Activated B cell treated with CpG ODN at 0.5 μM for 24 hours (primary cell): ENCODE measurements at regions not wholly inside any gene's neighbourhood (a gene's known extent, or its start where the extent isn't known, plus 50 kb on each side); places are given as distances from the start of the nearest gene placed in this dataset.
"Not testable (repeated sequence)": the region's sequence is repeated elsewhere in the genome, so short reads cannot be mapped to it uniquely, and the experiment has no call there.

Experiments
- ATAC-seq: fragments of 200-7000 bp; cut with Tn5 transposase; one replicate; pipeline ENCODE4 v1.10.0; 2021; ENCODE audit warnings: low read depth, mild to moderate bottlenecking, moderate library complexity
- CTCF ChIA-PET: fragments of 350-600 bp; sonication (Branson Sonifier 250); formaldehyde crosslinking; loops from one replicate; lab custom pipeline; 2021; ENCODE audit warnings: antibody characterized with exemption; lab: Charles Lee
- POLR2A ChIA-PET: fragments of 350-600 bp; sonication (Branson Sonifier 250); formaldehyde crosslinking; loops from one replicate; lab custom pipeline; 2021; ENCODE audit warnings: antibody characterized with exemption; lab: Charles Lee
- DNase-seq: peaks from one replicate; pipeline ENCODE4 v3.0.0; 2022
- H3K27ac Mint-ChIP-seq: one replicate; pipeline ENCODE4 v1.8.0; 2020; ENCODE audit warnings: mixed read lengths
- H3K27me3 Mint-ChIP-seq: one replicate; pipeline ENCODE4 v1.8.0; 2021; ENCODE audit warnings: mixed read lengths
- H3K36me3 Mint-ChIP-seq: one replicate; pipeline ENCODE4 v1.8.0; 2021; ENCODE audit warnings: low read depth, mixed read lengths
- H3K4me1 Mint-ChIP-seq: one replicate; pipeline ENCODE4 v1.8.0; 2021; ENCODE audit warnings: mixed read lengths
- H3K4me3 Mint-ChIP-seq: one replicate; pipeline ENCODE4 v1.8.0; 2020; ENCODE audit warnings: mild to moderate bottlenecking, mixed read lengths
- H3K9me3 Mint-ChIP-seq: one replicate; pipeline ENCODE4 v1.8.0; 2020; ENCODE audit warnings: mixed read lengths
- CTCF ChIP-seq: fragments of 200-600 bp; IDR thresholded peaks from one replicate; pipeline ENCODE4 v1.8.0; 2022; ENCODE audit warnings: antibody characterized with exemption, mild to moderate bottlenecking
- intact Hi-C: fragments of 100-400 bp; cut with micrococcal nuclease; formaldehyde crosslinking; loops from one replicate; pipeline ENCODE4 v1.15.1; 2024

GRCh38 chr4:160709546-160709945 lies 1454.3 kb downstream of the FSTL5 start:
- intact Hi-C loops: no loop called here
- Mint-ChIP-seq H3K4me1 (no peaks in the 10 kb centered on the region), H3K4me3 (no peak overlapping the region), H3K27me3 (no peaks in the 10 kb centered on the region), H3K27ac (no peak overlapping the region), H3K9me3 (no peaks in the 10 kb centered on the region), H3K36me3 (no peaks in the 10 kb centered on the region)
- CTCF ChIA-PET: no interaction called here
- POLR2A ChIA-PET: no interaction called here
- ATAC-seq (no peak), DNase-seq (no peak)
- TF ChIP-seq CTCF: no peak

GRCh38 chr4:160716551-160716950 lies 1447.2 kb downstream of the FSTL5 start:
- no peak overlapping the region for H3K4me3 Mint-ChIP-seq
- ATAC-seq: no peak
- intact Hi-C loops: no loop called here
- no peak for TF ChIP-seq CTCF
- H3K4me1 Mint-ChIP-seq: no peaks in the 10 kb centered on the region
- ChIA-PET POLR2A (no interaction called here), CTCF (no interaction called here)
- DNase-seq: no peak
- H3K27ac Mint-ChIP-seq: no peak overlapping the region
- peaks cover 3% of the 10 kb centered on the region for H3K9me3 Mint-ChIP-seq
- no peaks in the 10 kb centered on the region for H3K36me3 Mint-ChIP-seq
- H3K27me3 Mint-ChIP-seq: no peaks in the 10 kb centered on the region

- TF ChIP-seq CTCF: no peak
- Mint-ChIP-seq H3K4me3 (no peak overlapping the region), H3K9me3 (peaks cover 3% of the 10 kb centered on the region), H3K27me3 (no peaks in the 10 kb centered on the region), H3K4me1 (no peaks in the 10 kb centered on the region), H3K27ac (no peak overlapping the region), H3K36me3 (no peaks in the 10 kb centered on the region)
- ChIA-PET POLR2A (no interaction called here), CTCF (no interaction called here)
- intact Hi-C loops: no loop called here
- no peak for DNase-seq
- no peak for ATAC-seq
Measured at GRCh38 chr4:160717848-160718247, 1446.0 kb downstream of the FSTL5 start.

GRCh38 chr4:160724063-160724462 lies 1439.7 kb downstream of the FSTL5 start:
- Mint-ChIP-seq H3K36me3 (no peaks in the 10 kb centered on the region), H3K4me3 (no peak overlapping the region), H3K9me3 (peaks cover 3% of the 10 kb centered on the region), H3K4me1 (no peaks in the 10 kb centered on the region), H3K27me3 (no peaks in the 10 kb centered on the region), H3K27ac (no peak overlapping the region)
- ChIA-PET CTCF (no interaction called here), POLR2A (no interaction called here)
- ATAC-seq (no peak), DNase-seq (no peak)
- TF ChIP-seq CTCF: no peak
- intact Hi-C loops: no loop called here

GRCh38 chr4:160745126-160745525 lies 1418.7 kb downstream of the FSTL5 start:
- H3K4me3 Mint-ChIP-seq: no peak overlapping the region
- POLR2A ChIA-PET: no interaction called here
- no peak for DNase-seq
- no peak for ATAC-seq
- no peaks in the 10 kb centered on the region for H3K27me3 Mint-ChIP-seq
- H3K27ac Mint-ChIP-seq: no peak overlapping the region
- peaks cover 5% of the 10 kb centered on the region for H3K9me3 Mint-ChIP-seq
- CTCF ChIA-PET: no interaction called here
- no peaks in the 10 kb centered on the region for H3K36me3 Mint-ChIP-seq
- intact Hi-C loops: no loop called here
- no peaks in the 10 kb centered on the region for H3K4me1 Mint-ChIP-seq
- TF ChIP-seq CTCF: no peak

GRCh38 chr4:160746585-160746984 lies 1417.2 kb downstream of the FSTL5 start:
- H3K4me1 Mint-ChIP-seq, H3K4me3 Mint-ChIP-seq, H3K9me3 Mint-ChIP-seq, DNase-seq, H3K27ac Mint-ChIP-seq, CTCF ChIA-PET, intact Hi-C loops, POLR2A ChIA-PET, H3K36me3 Mint-ChIP-seq, ATAC-seq, H3K27me3 Mint-ChIP-seq: not testable (repeated sequence)
